Natural killer cell (primary cell): ENCODE measurements at regions not wholly inside any gene's neighbourhood (a gene's known extent, or its start where the extent isn't known, plus 50 kb on each side); places are given as distances from the start of the nearest gene placed in this dataset.
"Not testable (repeated sequence)": the region's sequence is repeated elsewhere in the genome, so short reads cannot be mapped to it uniquely, and the experiment has no call there.

Experiments used
- ATAC-seq, 3 donors: fragments of 150-1000 bp in 2 of 3; fragments of 200-7000 bp in 1 of 3; cut with Tn5 transposase; 1 replicate in 1 of 3; 2 replicates in 2 of 3; pipeline ENCODE4 v1.10.0; 2021; ENCODE audit warnings: mild to moderate bottlenecking in 2 of 3, moderate library complexity in 2 of 3
- DNase-seq, 2 donors: peaks; one replicate each; pipeline versions ENCODE4 v3.0.0 to v3.0.0-alpha.2; 2013 to 2021; ENCODE audit warnings: mixed read lengths in 1 of 2
- H3K27ac ChIP-seq: one replicate; pipeline ENCODE4 v1.5.1; 2013; ENCODE audit warnings: mild to moderate bottlenecking, low read length
- H3K27me3 ChIP-seq: one replicate; pipeline ENCODE4 v1.6.1; 2013; ENCODE audit warnings: low read length; ENCODE audit not compliant: control insufficient read depth, insufficient read depth
- H3K36me3 ChIP-seq: one replicate; pipeline ENCODE4 v1.6.1; 2013; ENCODE audit warnings: low read length; ENCODE audit not compliant: control insufficient read depth, insufficient read depth
- H3K4me1 ChIP-seq: one replicate; pipeline ENCODE4 v1.6.1; 2013; ENCODE audit warnings: low read length; ENCODE audit not compliant: control insufficient read depth, insufficient read depth
- H3K4me3 ChIP-seq: one replicate; pipeline ENCODE4 v1.5.1; 2013; ENCODE audit warnings: low read length
- H3K9me3 ChIP-seq: one replicate; pipeline ENCODE4 v1.6.1; 2013; ENCODE audit warnings: low read length; ENCODE audit not compliant: control insufficient read depth, insufficient read depth
- H3K27ac Mint-ChIP-seq, 2 donors: one replicate each; pipeline ENCODE4 v1.8.0; 2022; ENCODE audit warnings: mild to moderate bottlenecking in 2 of 2, mixed read lengths in 2 of 2, moderate library complexity in 1 of 2
- H3K27me3 Mint-ChIP-seq, 2 donors: one replicate each; pipeline ENCODE4 v1.8.0; 2022; ENCODE audit warnings: low read depth in 2 of 2, mixed read lengths in 2 of 2
- H3K36me3 Mint-ChIP-seq: one replicate; pipeline ENCODE4 v1.8.0; 2022; ENCODE audit warnings: mixed read lengths
- H3K4me1 Mint-ChIP-seq, 2 donors: one replicate each; pipeline ENCODE4 v1.8.0; 2022; ENCODE audit warnings: mixed read lengths in 2 of 2
- H3K4me3 Mint-ChIP-seq: one replicate; pipeline ENCODE4 v1.8.0; 2022; ENCODE audit warnings: mild to moderate bottlenecking, moderate library complexity, mixed read lengths
- H3K9me3 Mint-ChIP-seq, 2 donors: one replicate each; pipeline ENCODE4 v1.8.0; 2022; ENCODE audit warnings: mixed read lengths in 2 of 2
- WGBS: methylation state at CpG from one replicate; pipeline ENCODE4 v1.1.7; 2013; ENCODE audit warnings: missing lambda C conversion rate; ENCODE audit not compliant: insufficient coverage; 5-methylcytosine and 5-hydroxymethylcytosine counted together
- intact Hi-C: fragments of 100-400 bp; cut with micrococcal nuclease; formaldehyde crosslinking; loops from one replicate; pipeline ENCODE4 v1.14.2; 2022
- TF ChIP-seq, protein P1 (sequence below): fragments of 200-600 bp; IDR thresholded peaks from one replicate; pipeline ENCODE4 v1.8.0; 2022; ENCODE audit warnings: antibody characterized with exemption

DNA sequence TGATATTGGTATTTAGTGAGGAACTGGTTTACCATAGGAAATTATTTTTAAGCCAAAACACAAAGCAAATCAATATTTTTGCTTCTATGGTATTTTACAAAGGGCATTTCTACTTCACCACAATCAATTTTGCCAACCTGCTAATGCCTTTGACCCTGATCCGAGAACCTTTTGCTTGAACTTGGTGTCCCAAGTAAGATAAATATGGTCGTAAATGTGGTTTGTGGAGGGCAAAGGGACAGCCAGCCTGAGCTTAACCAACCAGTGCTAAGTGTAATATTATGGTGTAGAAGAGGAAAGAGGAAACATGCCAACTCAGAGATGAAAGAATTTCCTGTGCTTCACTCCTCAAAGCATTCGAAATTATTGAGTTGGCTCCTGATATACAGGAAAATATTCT, 148.4 kb downstream of the C3orf38 start:
- no peaks in the 10 kb centered on the region for H3K9me3 ChIP-seq
- Mint-ChIP-seq H3K4me1 (no peaks in the 10 kb centered on the region), H3K36me3 (no peaks in the 10 kb centered on the region), H3K27ac (no peak overlapping the region), H3K9me3 (peaks cover 8 to 10% of the 10 kb centered on the region in 2 donors), H3K27me3 (no peaks in the 10 kb centered on the region), H3K4me3 (no peak overlapping the region)
- WGBS = 76% methylated on average over 2 of the region's 3 CpGs
- ATAC-seq = no peak
- H3K36me3 ChIP-seq = no peaks in the 10 kb centered on the region
- intact Hi-C loops = no loop called here
- H3K4me1 ChIP-seq = no peaks in the 10 kb centered on the region
- TF ChIP-seq, protein P1, sequence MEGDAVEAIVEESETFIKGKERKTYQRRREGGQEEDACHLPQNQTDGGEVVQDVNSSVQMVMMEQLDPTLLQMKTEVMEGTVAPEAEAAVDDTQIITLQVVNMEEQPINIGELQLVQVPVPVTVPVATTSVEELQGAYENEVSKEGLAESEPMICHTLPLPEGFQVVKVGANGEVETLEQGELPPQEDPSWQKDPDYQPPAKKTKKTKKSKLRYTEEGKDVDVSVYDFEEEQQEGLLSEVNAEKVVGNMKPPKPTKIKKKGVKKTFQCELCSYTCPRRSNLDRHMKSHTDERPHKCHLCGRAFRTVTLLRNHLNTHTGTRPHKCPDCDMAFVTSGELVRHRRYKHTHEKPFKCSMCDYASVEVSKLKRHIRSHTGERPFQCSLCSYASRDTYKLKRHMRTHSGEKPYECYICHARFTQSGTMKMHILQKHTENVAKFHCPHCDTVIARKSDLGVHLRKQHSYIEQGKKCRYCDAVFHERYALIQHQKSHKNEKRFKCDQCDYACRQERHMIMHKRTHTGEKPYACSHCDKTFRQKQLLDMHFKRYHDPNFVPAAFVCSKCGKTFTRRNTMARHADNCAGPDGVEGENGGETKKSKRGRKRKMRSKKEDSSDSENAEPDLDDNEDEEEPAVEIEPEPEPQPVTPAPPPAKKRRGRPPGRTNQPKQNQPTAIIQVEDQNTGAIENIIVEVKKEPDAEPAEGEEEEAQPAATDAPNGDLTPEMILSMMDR = no peak
- no peak for DNase-seq
- no peak overlapping the region for H3K4me3 ChIP-seq
- no peaks in the 10 kb centered on the region for H3K27me3 ChIP-seq
- no peak overlapping the region for H3K27ac ChIP-seq

DNA sequence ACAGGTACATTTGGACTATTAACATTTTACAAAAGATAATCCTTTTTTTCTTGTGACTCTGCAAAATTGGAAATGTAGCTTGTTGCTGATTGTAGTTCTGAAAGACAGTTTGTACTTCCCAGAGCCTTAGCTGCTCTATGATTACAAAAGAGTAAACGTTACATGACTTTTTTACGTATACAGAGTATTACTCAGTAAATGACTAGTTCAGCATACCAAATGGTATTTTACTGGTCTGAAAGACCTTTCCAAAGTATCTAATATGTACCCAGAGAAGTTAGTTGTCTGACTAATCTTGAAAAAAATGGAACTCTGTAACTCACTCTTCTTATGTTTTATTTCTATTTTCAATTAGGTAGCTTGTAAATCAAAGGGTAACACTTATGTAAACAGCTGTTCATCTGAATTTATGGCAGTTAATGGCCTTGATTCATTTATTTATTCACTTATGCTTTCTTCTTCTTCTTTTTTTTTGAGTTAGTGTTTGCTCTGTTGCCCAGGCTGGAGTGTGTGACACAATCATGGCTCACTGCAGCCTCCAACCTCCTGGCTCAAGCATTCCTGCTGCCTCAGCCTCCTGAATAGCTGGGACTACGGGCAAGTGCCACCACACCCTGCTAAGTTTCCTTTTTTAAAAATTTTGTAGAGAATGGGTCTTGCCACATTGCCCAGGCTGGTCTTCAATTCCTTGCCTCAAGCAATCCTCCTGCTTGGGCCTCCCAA, 151.7 kb downstream of the C3orf38 start:
- Mint-ChIP-seq H3K4me1 (no peaks in the 10 kb centered on the region), H3K36me3 (no peaks in the 10 kb centered on the region), H3K27ac (no peak overlapping the region), H3K9me3 (peaks cover 4 to 10% of the 10 kb centered on the region in 2 donors), H3K27me3 (no peaks in the 10 kb centered on the region), H3K4me3 (no peak overlapping the region)
- Histone ChIP-seq H3K27ac (no peak overlapping the region), H3K36me3 (no peaks in the 10 kb centered on the region), H3K4me3 (no peak overlapping the region), H3K9me3 (no peaks in the 10 kb centered on the region), H3K27me3 (no peaks in the 10 kb centered on the region), H3K4me1 (no peaks in the 10 kb centered on the region)
- intact Hi-C loops = no loop called here
- TF ChIP-seq, protein P1 = no peak
- DNase-seq (no peak), ATAC-seq (no peak)
- WGBS = 96% methylated on average over 3 of the region's 3 CpGs

DNA sequence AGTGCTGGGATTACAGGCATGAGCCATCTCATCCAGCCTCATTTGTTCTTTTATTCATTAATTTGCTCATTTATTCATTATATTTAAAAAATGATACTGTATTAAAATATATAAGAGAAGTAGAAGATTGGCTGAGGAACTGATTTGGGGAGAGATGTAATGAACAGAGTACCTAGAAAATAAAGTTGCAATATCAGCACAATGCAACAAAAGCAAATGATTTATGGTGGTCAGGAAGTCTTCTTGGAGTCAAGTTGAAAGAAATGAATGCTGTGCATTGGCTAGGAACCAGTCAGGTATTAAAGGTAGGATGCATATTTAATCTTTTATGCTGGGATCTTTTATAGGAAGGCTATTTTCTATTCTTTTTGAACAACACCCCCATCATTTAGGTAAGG, 152.2 kb downstream of the C3orf38 start:
- TF ChIP-seq, protein P1 = no peak

DNA sequence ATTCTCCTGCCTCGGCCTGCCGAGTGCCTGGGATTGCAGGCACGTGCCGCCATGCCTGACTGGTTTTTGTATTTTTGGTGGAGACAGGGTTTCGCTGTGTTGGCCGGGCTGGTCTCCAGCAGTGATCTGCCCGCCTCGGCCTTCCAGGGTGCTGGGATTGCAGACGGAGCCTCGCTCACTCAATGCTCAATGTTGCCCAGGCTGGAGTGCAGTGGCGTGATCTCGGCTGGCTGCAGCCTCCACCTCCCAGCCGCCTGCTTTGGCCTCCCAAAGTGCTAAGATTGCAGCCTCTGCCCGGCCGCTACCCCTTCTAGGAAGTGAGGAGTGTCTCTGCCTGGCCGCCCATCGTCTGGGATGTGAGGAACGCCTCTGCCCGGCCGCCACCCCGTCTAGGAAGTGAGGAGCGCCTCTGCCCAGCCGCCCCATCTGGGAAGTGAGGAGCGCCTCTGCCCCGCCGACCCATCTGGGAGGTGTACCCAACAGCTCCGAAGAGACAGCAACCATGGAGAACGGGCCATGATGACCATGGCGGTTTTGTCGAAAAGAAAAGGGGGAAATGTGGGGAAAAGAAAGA, 153.7 kb downstream of the C3orf38 start:
- not testable (repeated sequence) for ATAC-seq, H3K36me3 ChIP-seq

More for the DNA sequence above, 152.2 kb downstream of the C3orf38 start:
- Mint-ChIP-seq H3K4me1 (no peaks in the 10 kb centered on the region), H3K4me3 (no peak overlapping the region), H3K27ac (no peak overlapping the region), H3K27me3 (no peaks in the 10 kb centered on the region), H3K36me3 (no peaks in the 10 kb centered on the region), H3K9me3 (peaks cover 4 to 10% of the 10 kb centered on the region in 2 donors)
- DNase-seq (no peak), ATAC-seq (no peak)
- H3K4me3 ChIP-seq = no peak overlapping the region
- H3K27me3 ChIP-seq = no peaks in the 10 kb centered on the region
- H3K4me1 ChIP-seq = no peaks in the 10 kb centered on the region
- H3K27ac ChIP-seq = no peak overlapping the region
- no peaks in the 10 kb centered on the region for H3K9me3 ChIP-seq
- intact Hi-C loops = no loop called here
- no peaks in the 10 kb centered on the region for H3K36me3 ChIP-seq

More for the DNA sequence above, 153.7 kb downstream of the C3orf38 start:
- H3K4me3 ChIP-seq, H3K27me3 ChIP-seq, H3K27me3 Mint-ChIP-seq, H3K36me3 Mint-ChIP-seq, DNase-seq, H3K27ac ChIP-seq, H3K9me3 ChIP-seq, H3K4me3 Mint-ChIP-seq, H3K4me1 Mint-ChIP-seq, intact Hi-C loops, H3K4me1 ChIP-seq, H3K27ac Mint-ChIP-seq: not testable (repeated sequence)
- peaks cover 4 to 13% of the 10 kb centered on the region in 2 donors for H3K9me3 Mint-ChIP-seq
- 91% methylated on average over 29 of the region's 30 CpGs for WGBS
